NCI-H2196 (cell line): ENCODE measurements at regions not wholly inside any gene's neighbourhood (a gene's known extent, or its start where the extent isn't known, plus 50 kb on each side); places are given as distances from the start of the nearest gene placed in this dataset.

Experiments
- DNase-seq: peaks from one replicate; lab custom pipeline; 2025; ENCODE audit not compliant: unreplicated experiment; lab: John Stamatoyannopoulos, UW

- no peak for DNase-seq
Measured at GRCh38 chr1:30819244-30819571, 61.6 kb upstream of the LAPTM5 start.

DNA sequence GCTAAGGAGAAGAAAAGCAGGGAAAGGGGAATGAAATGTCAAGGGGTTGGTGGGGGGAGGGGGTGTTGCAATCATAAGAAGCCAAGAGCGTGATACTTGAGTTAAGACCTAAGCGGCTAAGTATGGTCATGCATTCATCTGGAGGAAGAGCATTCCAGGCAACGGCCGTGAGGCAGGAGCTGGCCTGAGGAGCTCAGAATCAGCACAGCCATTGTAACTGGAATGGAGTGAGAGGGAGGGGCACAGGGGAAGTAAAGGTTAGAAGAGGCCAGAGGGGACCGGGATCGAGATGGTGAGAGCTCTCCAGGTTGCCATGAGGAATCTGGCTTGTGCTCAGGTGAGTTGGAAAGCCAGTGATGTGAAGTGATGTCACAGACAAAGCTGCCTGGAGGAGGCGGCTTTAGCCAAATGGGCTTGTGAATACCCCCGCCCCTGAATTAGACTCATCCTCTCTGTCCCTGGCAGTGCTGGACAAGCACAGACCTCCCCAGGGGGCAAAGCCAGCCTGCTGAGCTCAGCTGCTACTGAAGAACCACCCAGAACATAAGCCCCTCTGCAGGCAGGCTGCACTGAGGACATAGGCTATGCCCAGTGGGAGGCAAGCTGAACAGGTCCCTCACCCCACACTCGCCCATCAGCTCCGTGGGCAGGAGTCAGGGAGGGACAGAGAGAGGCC lies 61.1 kb upstream of the LAPTM5 start:
- no peak for DNase-seq

DNA sequence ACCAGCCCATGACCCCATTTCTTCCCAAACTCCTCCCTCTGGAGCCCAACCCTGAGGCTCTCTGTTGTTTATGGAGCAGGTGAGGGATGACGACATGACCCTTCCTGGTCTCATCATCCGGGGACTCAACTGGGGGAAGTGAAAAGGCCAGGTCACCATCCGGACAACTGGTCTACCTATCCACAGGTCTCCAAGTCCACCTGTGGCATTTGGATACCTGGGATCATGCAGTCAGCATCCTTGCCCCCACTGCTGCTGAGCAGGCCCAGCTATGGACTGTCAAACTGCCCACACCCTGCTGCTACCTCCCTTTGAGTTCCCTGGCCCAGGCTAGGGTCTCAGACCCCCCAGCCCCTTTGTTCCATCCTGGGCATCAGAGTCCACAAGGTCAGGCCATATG lies 60.0 kb upstream of the LAPTM5 start:
- no peak for DNase-seq

DNA sequence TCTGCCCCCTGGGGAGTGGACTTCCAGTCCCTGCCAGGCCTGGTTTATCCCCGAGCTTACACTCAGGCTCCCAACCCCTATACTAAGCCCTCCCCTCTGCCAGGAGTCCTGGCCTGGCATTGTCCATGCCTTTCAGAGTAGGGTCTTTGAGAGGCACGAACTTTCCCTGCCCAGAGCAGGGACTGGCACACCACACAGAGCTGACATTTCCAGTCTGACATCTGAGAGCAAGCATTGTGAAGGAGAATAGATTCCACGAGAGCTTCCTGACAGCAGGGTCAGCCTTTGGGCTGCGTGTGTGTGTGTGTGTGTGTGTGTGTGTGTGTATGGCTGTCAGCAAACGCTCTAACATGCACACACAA lies 59.5 kb upstream of the LAPTM5 start:
- DNase-seq = no peak

GRCh38 chr1:30816211-30817076 lies 58.9 kb upstream of the LAPTM5 start:
- DNase-seq = peak; percentile 54

- DNase-seq = no peak
Measured at GRCh38 chr1:30815556-30815955, 58.0 kb upstream of the LAPTM5 start.

- DNase-seq = no peak
Measured at GRCh38 chr1:30814292-30814691, 56.7 kb upstream of the LAPTM5 start.

DNA sequence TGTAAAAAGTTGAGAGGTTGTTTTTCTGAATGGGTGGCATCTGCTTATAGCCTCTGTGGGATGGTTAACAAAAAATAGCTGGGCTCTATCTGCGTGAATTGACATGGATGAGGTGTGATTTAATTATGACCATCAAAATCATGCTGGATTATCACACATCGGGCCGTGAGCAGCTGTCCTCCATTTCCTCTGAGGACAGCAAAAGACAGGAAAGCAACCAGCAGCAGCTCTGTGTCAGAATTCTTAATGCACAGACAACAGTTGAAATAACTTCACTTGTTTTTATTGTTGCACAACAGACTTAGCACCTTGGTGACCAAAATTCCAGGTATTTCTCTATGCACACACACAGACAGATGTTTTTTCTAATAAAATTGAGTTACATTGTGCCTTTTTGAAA lies 54.5 kb upstream of the LAPTM5 start:
- DNase-seq = no peak

- DNase-seq = no peak
Measured at GRCh38 chr1:30811187-30811586, 53.6 kb upstream of the LAPTM5 start.

GRCh38 chr1:30810416-30811080 lies 53.0 kb upstream of the LAPTM5 start:
- DNase-seq = no peak

DNA sequence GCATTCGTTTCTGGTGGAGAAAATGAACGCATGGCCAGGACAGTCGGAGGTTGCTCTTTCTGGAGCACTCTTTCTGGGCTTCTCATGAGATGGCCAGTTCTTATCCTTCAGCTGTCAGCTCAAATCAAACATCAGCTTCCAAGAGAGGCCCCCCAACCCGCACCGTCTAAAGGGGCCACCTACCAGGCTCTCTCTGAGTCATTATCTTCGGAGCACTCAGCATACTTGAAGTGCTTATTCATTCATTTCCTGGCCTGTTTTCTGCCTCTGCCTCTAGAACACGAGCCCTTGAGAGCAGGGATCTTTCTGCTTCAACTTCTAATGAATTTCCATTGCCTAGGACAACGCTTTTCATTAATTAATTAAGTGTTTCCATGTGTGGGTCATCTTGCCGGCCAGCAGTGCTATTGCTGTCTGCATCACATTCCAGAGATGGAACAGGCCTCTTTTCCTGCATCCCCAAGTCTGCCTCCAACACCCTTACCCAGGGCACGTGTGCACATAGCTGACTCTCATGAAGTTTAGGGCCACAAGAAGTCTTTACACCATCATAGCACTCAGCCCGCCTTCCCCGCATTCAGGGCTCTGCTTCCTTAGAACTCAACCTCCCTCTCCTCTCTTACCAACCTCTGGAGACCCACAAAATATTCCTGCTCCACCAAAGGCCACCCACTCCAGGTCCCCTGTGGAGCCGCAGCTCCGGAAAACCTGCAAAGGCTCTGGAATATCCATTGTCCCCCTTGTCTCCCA lies 52.1 kb upstream of the LAPTM5 start:
- DNase-seq = no peak

- no peak for DNase-seq
Measured at GRCh38 chr1:30808067-30808662, 50.6 kb upstream of the LAPTM5 start.

- peak; percentile 63 for DNase-seq
Measured at GRCh38 chr1:30807318-30808066, 49.9 kb upstream of the LAPTM5 start.
